Esophagus squamous epithelium (tissue), 4 donors: ENCODE measurements at regions not wholly inside any gene's neighbourhood (a gene's known extent, or its start where the extent isn't known, plus 50 kb on each side); places are given as distances from the start of the nearest gene placed in this dataset.

ENCODE experiments used
- POLR2A ChIP-seq, 4 donors: fragments of 450-650 bp; IDR thresholded peaks; one replicate each; pipeline ENCODE4 v1.6.1; 2017; ENCODE audit warnings: antibody characterized with exemption in 4 of 4, mild to moderate bottlenecking in 4 of 4, moderate library complexity in 3 of 4
- TF ChIP-seq, protein P1 (sequence below), 6 experiments: fragments of 450-650 bp in 4 of 6; fragments of 200-600 bp in 2 of 6; sonication (generic) in 2 of 6; IDR thresholded peaks; one replicate each; pipeline ENCODE4 v1.5.1; 2016 to 2019; ENCODE audit warnings: antibody characterized with exemption in 6 of 6, mild to moderate bottlenecking in 4 of 6, moderate library complexity in 4 of 6

GRCh38 chr11:28837599-28837998, 729.4 kb downstream of the METTL15 start:
- TF ChIP-seq, protein P1, sequence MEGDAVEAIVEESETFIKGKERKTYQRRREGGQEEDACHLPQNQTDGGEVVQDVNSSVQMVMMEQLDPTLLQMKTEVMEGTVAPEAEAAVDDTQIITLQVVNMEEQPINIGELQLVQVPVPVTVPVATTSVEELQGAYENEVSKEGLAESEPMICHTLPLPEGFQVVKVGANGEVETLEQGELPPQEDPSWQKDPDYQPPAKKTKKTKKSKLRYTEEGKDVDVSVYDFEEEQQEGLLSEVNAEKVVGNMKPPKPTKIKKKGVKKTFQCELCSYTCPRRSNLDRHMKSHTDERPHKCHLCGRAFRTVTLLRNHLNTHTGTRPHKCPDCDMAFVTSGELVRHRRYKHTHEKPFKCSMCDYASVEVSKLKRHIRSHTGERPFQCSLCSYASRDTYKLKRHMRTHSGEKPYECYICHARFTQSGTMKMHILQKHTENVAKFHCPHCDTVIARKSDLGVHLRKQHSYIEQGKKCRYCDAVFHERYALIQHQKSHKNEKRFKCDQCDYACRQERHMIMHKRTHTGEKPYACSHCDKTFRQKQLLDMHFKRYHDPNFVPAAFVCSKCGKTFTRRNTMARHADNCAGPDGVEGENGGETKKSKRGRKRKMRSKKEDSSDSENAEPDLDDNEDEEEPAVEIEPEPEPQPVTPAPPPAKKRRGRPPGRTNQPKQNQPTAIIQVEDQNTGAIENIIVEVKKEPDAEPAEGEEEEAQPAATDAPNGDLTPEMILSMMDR (IDR thresholded peaks at IDR 0.05) = no peak
- TF ChIP-seq POLR2A (IDR thresholded peaks at IDR 0.05) = no peak
